ENCODE measurements at regions not wholly inside any gene's neighbourhood (a gene's known extent, or its start where the extent isn't known, plus 50 kb on each side); places are given as distances from the start of the nearest gene placed in this dataset.
"Not testable (repeated sequence)": the region's sequence is repeated elsewhere in the genome, so short reads cannot be mapped to it uniquely, and the experiment has no call there.

GRCh38 chr20:51923633-51924032, 121.3 kb upstream of the SALL4 start:
- no peak for DNase-seq (ENCODE audit: low spot score)

GRCh38 chr20:51922812-51923211, 120.5 kb upstream of the SALL4 start:
- not testable (repeated sequence) for DNase-seq (ENCODE audit: low spot score)

- no peak for DNase-seq (ENCODE audit: low spot score)
Observed at GRCh38 chr20:51918561-51918960, 116.2 kb upstream of the SALL4 start.

GRCh38 chr20:51917886-51918535, 115.7 kb upstream of the SALL4 start:
- DNase-seq (ENCODE audit: low spot score), result no peak

GRCh38 chr20:51916244-51916643, 113.9 kb upstream of the SALL4 start:
- DNase-seq (ENCODE audit: low spot score), result no peak

- no peak for DNase-seq (ENCODE audit: low spot score)
Observed at GRCh38 chr20:51914758-51915157, 112.4 kb upstream of the SALL4 start.

- DNase-seq (ENCODE audit: low spot score), result no peak
Observed at GRCh38 chr20:51910321-51911050, 108.2 kb upstream of the SALL4 start.

- DNase-seq (ENCODE audit: low spot score), result no peak
Observed at GRCh38 chr20:51906679-51907078, 104.4 kb upstream of the SALL4 start.

- no peak for DNase-seq (ENCODE audit: low spot score)
Observed at GRCh38 chr20:51906049-51906448, 103.7 kb upstream of the SALL4 start.

- no peak for DNase-seq (ENCODE audit: low spot score)
Observed at GRCh38 chr20:51902933-51903332, 100.6 kb upstream of the SALL4 start.

- DNase-seq (ENCODE audit: low spot score), result no peak
Observed at GRCh38 chr20:51900443-51900842, 98.1 kb upstream of the SALL4 start.

- no peak for DNase-seq (ENCODE audit: low spot score)
Observed at GRCh38 chr20:51899674-51900073, 97.4 kb upstream of the SALL4 start.

GRCh38 chr20:51898788-51899187, 96.5 kb upstream of the SALL4 start:
- no peak for DNase-seq (ENCODE audit: low spot score)

- no peak for DNase-seq (ENCODE audit: low spot score)
Observed at GRCh38 chr20:51894619-51895018, 92.3 kb upstream of the SALL4 start.

- DNase-seq (ENCODE audit: low spot score), result no peak
Observed at GRCh38 chr20:51894201-51894600, 91.9 kb upstream of the SALL4 start.

GRCh38 chr20:51893723-51894122, 91.4 kb upstream of the SALL4 start:
- no peak for DNase-seq (ENCODE audit: low spot score)

- DNase-seq (ENCODE audit: low spot score), result no peak
Observed at GRCh38 chr20:51890003-51890402, 87.7 kb upstream of the SALL4 start.

GRCh38 chr20:51889466-51889865, 87.1 kb upstream of the SALL4 start:
- no peak for DNase-seq (ENCODE audit: low spot score)

GRCh38 chr20:51888291-51888690, 86.0 kb upstream of the SALL4 start:
- DNase-seq (ENCODE audit: low spot score), result no peak

- no peak for DNase-seq (ENCODE audit: low spot score)
Observed at GRCh38 chr20:51886891-51887608, 84.7 kb upstream of the SALL4 start.

GRCh38 chr20:51886341-51886740, 84.0 kb upstream of the SALL4 start:
- DNase-seq (ENCODE audit: low spot score), result no peak

- DNase-seq (ENCODE audit: low spot score), result no peak
Observed at GRCh38 chr20:51884561-51884960, 82.2 kb upstream of the SALL4 start.

GRCh38 chr20:51880188-51880587, 77.9 kb upstream of the SALL4 start:
- DNase-seq (ENCODE audit: low spot score), result no peak
